HL-60 (cell line): ENCODE measurements at regions not wholly inside any gene's neighbourhood (a gene's known extent, or its start where the extent isn't known, plus 50 kb on each side); places are given as distances from the start of the nearest gene placed in this dataset.

Experiments
- DNase-seq, 2 experiments: peaks; one replicate each; pipeline ENCODE4 v3.0.0-alpha.2; 2010 to 2020; ENCODE audit warnings: low read depth in 1 of 2, low spot score in 1 of 2
- H3K27ac ChIP-seq: fragments of 250-450 bp; sonication (Bioruptor Pico); replicated peaks from 2 replicates; pipeline ENCODE4 v1.5.1; 2020; ENCODE audit warnings: mild to moderate bottlenecking, moderate library complexity
- H3K27me3 ChIP-seq: fragments of 250-450 bp; sonication (Bioruptor Pico); 2 replicates; pipeline ENCODE4 v1.5.1; 2021; ENCODE audit warnings: mild to moderate bottlenecking, moderate library complexity; ENCODE audit not compliant: insufficient read depth, poor library complexity, severe bottlenecking
- H3K4me3 ChIP-seq: replicated peaks from 2 replicates; pipeline ENCODE4 v1.5.1; 2011; ENCODE audit warnings: mild to moderate bottlenecking, control low read depth, low read length; ENCODE audit not compliant: insufficient read depth
- GABPA ChIP-seq: IDR thresholded peaks from 2 replicates; pipeline ENCODE4 v1.6.1; 2012; ENCODE audit warnings: low read depth
- POLR2AphosphoS5 ChIP-seq: IDR thresholded peaks from 2 replicates; pipeline ENCODE4 v1.6.1; 2012; ENCODE audit warnings: low read depth
- SPI1 ChIP-seq: IDR thresholded peaks from 2 replicates; pipeline ENCODE4 v1.6.1; 2012; ENCODE audit warnings: low read depth, mild to moderate bottlenecking, borderline replicate concordance
- TF ChIP-seq, protein P1 (sequence below): IDR thresholded peaks from one replicate; pipeline ENCODE4 v1.5.1; 2011; ENCODE audit warnings: low read length, control low read depth, inconsistent platforms; ENCODE audit not compliant: insufficient read depth
- TF ChIP-seq, protein P2 (sequence below): IDR thresholded peaks from 2 replicates; pipeline ENCODE4 v1.6.1; 2012; ENCODE audit warnings: low read depth; ENCODE audit not compliant: insufficient replicate concordance

DNA sequence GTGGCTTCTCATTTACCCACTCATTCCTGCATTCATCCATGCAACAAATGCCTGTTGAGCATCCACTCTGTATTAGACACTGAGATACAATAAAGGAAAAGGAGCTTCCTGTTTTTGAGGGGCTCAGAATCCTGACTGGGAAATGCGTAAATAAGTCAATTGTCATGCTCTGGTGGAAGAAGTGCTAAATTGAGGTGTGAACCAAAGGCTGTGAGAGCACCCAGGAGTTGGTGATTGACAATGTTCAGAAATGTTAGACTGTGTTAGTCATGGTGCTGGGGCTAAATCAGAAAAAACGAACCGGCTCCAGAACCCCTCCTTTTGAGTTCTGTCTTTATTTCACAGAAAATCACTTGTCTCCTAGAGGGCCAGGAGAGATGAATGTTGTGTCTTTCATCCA lies 558.6 kb upstream of the SGCD start:
- Histone ChIP-seq H3K4me3 (no peak overlapping the region), H3K27ac (no peak overlapping the region), H3K27me3 (peaks cover 2% of the 10 kb centered on the region)
- TF ChIP-seq POLR2AphosphoS5 (no peak), GABPA (no peak), SPI1 (no peak)
- TF ChIP-seq, protein P1, sequence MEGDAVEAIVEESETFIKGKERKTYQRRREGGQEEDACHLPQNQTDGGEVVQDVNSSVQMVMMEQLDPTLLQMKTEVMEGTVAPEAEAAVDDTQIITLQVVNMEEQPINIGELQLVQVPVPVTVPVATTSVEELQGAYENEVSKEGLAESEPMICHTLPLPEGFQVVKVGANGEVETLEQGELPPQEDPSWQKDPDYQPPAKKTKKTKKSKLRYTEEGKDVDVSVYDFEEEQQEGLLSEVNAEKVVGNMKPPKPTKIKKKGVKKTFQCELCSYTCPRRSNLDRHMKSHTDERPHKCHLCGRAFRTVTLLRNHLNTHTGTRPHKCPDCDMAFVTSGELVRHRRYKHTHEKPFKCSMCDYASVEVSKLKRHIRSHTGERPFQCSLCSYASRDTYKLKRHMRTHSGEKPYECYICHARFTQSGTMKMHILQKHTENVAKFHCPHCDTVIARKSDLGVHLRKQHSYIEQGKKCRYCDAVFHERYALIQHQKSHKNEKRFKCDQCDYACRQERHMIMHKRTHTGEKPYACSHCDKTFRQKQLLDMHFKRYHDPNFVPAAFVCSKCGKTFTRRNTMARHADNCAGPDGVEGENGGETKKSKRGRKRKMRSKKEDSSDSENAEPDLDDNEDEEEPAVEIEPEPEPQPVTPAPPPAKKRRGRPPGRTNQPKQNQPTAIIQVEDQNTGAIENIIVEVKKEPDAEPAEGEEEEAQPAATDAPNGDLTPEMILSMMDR = no peak
- TF ChIP-seq, protein P2, sequence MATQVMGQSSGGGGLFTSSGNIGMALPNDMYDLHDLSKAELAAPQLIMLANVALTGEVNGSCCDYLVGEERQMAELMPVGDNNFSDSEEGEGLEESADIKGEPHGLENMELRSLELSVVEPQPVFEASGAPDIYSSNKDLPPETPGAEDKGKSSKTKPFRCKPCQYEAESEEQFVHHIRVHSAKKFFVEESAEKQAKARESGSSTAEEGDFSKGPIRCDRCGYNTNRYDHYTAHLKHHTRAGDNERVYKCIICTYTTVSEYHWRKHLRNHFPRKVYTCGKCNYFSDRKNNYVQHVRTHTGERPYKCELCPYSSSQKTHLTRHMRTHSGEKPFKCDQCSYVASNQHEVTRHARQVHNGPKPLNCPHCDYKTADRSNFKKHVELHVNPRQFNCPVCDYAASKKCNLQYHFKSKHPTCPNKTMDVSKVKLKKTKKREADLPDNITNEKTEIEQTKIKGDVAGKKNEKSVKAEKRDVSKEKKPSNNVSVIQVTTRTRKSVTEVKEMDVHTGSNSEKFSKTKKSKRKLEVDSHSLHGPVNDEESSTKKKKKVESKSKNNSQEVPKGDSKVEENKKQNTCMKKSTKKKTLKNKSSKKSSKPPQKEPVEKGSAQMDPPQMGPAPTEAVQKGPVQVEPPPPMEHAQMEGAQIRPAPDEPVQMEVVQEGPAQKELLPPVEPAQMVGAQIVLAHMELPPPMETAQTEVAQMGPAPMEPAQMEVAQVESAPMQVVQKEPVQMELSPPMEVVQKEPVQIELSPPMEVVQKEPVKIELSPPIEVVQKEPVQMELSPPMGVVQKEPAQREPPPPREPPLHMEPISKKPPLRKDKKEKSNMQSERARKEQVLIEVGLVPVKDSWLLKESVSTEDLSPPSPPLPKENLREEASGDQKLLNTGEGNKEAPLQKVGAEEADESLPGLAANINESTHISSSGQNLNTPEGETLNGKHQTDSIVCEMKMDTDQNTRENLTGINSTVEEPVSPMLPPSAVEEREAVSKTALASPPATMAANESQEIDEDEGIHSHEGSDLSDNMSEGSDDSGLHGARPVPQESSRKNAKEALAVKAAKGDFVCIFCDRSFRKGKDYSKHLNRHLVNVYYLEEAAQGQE = no peak
- no peak for DNase-seq

GRCh38 chr5:155772009-155772662 lies 554.8 kb upstream of the SGCD start:
- TF ChIP-seq, protein P1 = no peak
- TF ChIP-seq, protein P2 = no peak
- TF ChIP-seq POLR2AphosphoS5 = no peak
- no peak for TF ChIP-seq GABPA
- no peak for TF ChIP-seq SPI1
- Histone ChIP-seq H3K27ac (no peak overlapping the region), H3K4me3 (no peak overlapping the region), H3K27me3 (peaks cover 2% of the 10 kb centered on the region)
- no peak for DNase-seq

GRCh38 chr5:155773680-155774079 lies 553.3 kb upstream of the SGCD start:
- Histone ChIP-seq H3K27ac (no peak overlapping the region), H3K4me3 (no peak overlapping the region), H3K27me3 (no peaks in the 10 kb centered on the region)
- TF ChIP-seq, protein P1 = no peak
- TF ChIP-seq GABPA = no peak
- no peak for TF ChIP-seq SPI1
- TF ChIP-seq, protein P2 = no peak
- TF ChIP-seq POLR2AphosphoS5 = no peak
- no peak for DNase-seq
